Tibial artery (tissue), 4 donors: ENCODE measurements at regions not wholly inside any gene's neighbourhood (a gene's known extent, or its start where the extent isn't known, plus 50 kb on each side); places are given as distances from the start of the nearest gene placed in this dataset.

ENCODE experiments used
- DNase-seq, 2 donors: peaks; one replicate each; pipeline ENCODE4 v3.0.0-alpha.2; 2019
- H3K27ac ChIP-seq, 2 donors: fragments of 200-600 bp; sonication (generic) in 1 of 2; 1 replicate in 1 of 2; 2 replicates in 1 of 2; pipeline ENCODE4 v1.5.1; 2018 to 2019; ENCODE audit warnings: mild to moderate bottlenecking in 1 of 2
- H3K27me3 ChIP-seq, 2 donors: fragments of 200-600 bp; sonication (generic) in 1 of 2; one replicate each; pipeline versions ENCODE4 v1.5.1 to v1.6.0; 2016 to 2019
- H3K36me3 ChIP-seq, 3 donors: fragments of 200-600 bp; sonication (generic) in 2 of 3; one replicate each; pipeline ENCODE4 v1.5.1; 2016 to 2019; ENCODE audit warnings: mild to moderate bottlenecking in 2 of 3
- H3K4me1 ChIP-seq, 4 donors: fragments of 200-600 bp; sonication (generic) in 2 of 4; 1 replicate in 3 of 4; 2 replicates in 1 of 4; pipeline ENCODE4 v1.5.1; 2016 to 2019
- H3K4me3 ChIP-seq, 2 donors: fragments of 200-600 bp; sonication (generic) in 1 of 2; 1 replicate in 1 of 2; 2 replicates in 1 of 2; pipeline ENCODE4 v1.5.1; 2018 to 2019; ENCODE audit warnings: mild to moderate bottlenecking in 2 of 2
- H3K9me3 ChIP-seq, 3 donors: fragments of 200-600 bp; sonication (generic) in 1 of 3; one replicate each; pipeline ENCODE4 v1.5.1; 2016 to 2019
- intact Hi-C: fragments of 100-400 bp; cut with DNase I; formaldehyde crosslinking; loops from one replicate; pipeline ENCODE4 v1.15.0; 2023; ENCODE audit warnings: low total_unique reads
- TF ChIP-seq, protein P1 (sequence below), 2 experiments: fragments of 200-600 bp in 1 of 2; fragments of 450-650 bp in 1 of 2; IDR thresholded peaks; one replicate each; pipeline ENCODE4 v1.5.1; 2017 to 2019; ENCODE audit warnings: antibody characterized with exemption in 2 of 2, mild to moderate bottlenecking in 1 of 2, moderate library complexity in 1 of 2

- DNase-seq: no peak
- no peaks in the 10 kb centered on the region for H3K9me3 ChIP-seq
- no peaks in the 10 kb centered on the region for H3K36me3 ChIP-seq
- no peaks in the 10 kb centered on the region for H3K27me3 ChIP-seq
- H3K4me3 ChIP-seq: no peak overlapping the region
- H3K27ac ChIP-seq: no peak overlapping the region
- H3K4me1 ChIP-seq: no peaks in the 10 kb centered on the region
- intact Hi-C loops: no loop called here
- TF ChIP-seq, protein P1, sequence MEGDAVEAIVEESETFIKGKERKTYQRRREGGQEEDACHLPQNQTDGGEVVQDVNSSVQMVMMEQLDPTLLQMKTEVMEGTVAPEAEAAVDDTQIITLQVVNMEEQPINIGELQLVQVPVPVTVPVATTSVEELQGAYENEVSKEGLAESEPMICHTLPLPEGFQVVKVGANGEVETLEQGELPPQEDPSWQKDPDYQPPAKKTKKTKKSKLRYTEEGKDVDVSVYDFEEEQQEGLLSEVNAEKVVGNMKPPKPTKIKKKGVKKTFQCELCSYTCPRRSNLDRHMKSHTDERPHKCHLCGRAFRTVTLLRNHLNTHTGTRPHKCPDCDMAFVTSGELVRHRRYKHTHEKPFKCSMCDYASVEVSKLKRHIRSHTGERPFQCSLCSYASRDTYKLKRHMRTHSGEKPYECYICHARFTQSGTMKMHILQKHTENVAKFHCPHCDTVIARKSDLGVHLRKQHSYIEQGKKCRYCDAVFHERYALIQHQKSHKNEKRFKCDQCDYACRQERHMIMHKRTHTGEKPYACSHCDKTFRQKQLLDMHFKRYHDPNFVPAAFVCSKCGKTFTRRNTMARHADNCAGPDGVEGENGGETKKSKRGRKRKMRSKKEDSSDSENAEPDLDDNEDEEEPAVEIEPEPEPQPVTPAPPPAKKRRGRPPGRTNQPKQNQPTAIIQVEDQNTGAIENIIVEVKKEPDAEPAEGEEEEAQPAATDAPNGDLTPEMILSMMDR (IDR thresholded peaks at IDR 0.05): no peak
These were observed 244.7 kb upstream of the WSB1 start for GRCh38 chr17:27049104-27049784.

DNA sequence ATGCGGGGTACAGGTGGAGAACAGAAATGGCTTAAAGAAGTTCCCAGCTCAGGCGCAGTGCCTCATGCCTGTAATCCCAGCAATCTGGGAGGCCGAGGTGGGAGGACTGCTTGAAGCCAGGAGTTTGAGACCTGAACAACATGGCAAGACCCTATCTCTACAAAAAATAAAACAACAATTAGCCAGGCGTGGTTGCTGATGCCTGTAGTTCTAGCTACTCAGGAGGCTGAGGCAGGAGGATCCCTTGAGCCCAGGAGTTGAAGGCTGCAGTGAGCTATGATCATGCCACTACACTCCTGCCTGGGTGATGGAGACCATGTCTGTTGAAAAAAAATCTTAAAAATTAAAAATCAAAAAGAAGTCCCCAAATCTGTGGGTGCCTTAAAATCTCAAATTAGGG, 228.3 kb upstream of the WSB1 start:
- intact Hi-C loops: no loop called here
- DNase-seq: no peak

DNA sequence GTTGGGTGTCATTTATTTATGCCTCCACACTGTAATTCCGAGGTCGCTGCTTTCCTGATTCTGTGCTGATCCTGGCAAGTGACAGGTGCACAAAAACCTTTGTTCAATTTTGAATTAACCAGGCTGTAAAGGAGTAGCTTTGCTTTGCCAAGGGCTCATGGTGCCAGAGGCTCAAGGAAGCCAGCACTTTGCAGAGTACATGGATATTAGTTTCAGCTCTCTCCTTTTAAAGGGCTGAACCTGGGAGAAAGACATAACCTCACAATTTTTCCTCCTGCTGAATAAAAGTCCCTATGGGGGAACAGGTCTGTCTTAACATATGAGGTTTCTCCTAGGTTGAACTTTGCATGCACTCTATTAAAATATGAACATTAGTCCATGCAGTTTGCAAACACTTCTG, 227.6 kb upstream of the WSB1 start:
- Histone ChIP-seq H3K9me3 (no peaks in the 10 kb centered on the region), H3K4me3 (no peak overlapping the region)
- intact Hi-C loops: no loop called here

More for the DNA sequence above, 228.3 kb upstream of the WSB1 start:
- H3K4me1 ChIP-seq: no peaks in the 10 kb centered on the region
- H3K9me3 ChIP-seq: no peaks in the 10 kb centered on the region
- no peak overlapping the region for H3K4me3 ChIP-seq
- TF ChIP-seq, protein P1 (IDR thresholded peaks at IDR 0.05): no peak
- H3K27ac ChIP-seq: no peak overlapping the region
- H3K36me3 ChIP-seq: no peaks in the 10 kb centered on the region
- H3K27me3 ChIP-seq: no peaks in the 10 kb centered on the region

GRCh38 chr17:27069842-27070508, 223.9 kb upstream of the WSB1 start:
- Histone ChIP-seq H3K27me3 (no peaks in the 10 kb centered on the region), H3K9me3 (no peaks in the 10 kb centered on the region), H3K36me3 (no peaks in the 10 kb centered on the region), H3K27ac (no peak overlapping the region), H3K4me3 (no peak overlapping the region), H3K4me1 (no peaks in the 10 kb centered on the region)
- DNase-seq: no peak
- TF ChIP-seq, protein P1 (IDR thresholded peaks at IDR 0.05): no peak
- intact Hi-C loops: no loop called here

More for the DNA sequence above, 227.6 kb upstream of the WSB1 start:
- Histone ChIP-seq H3K27me3 (no peaks in the 10 kb centered on the region), H3K36me3 (no peaks in the 10 kb centered on the region), H3K4me1 (no peaks in the 10 kb centered on the region), H3K27ac (no peak overlapping the region)
- no peak for DNase-seq
- TF ChIP-seq, protein P1 (IDR thresholded peaks at IDR 0.05): no peak

- H3K4me3 ChIP-seq: no peak overlapping the region
- no peaks in the 10 kb centered on the region for H3K36me3 ChIP-seq
- DNase-seq: no peak
- TF ChIP-seq, protein P1 (IDR thresholded peaks at IDR 0.05): no peak
- H3K9me3 ChIP-seq: no peaks in the 10 kb centered on the region
- no peaks in the 10 kb centered on the region for H3K4me1 ChIP-seq
- no peaks in the 10 kb centered on the region for H3K27me3 ChIP-seq
- intact Hi-C loops: no loop called here
- H3K27ac ChIP-seq: no peak overlapping the region
These were observed 223.1 kb upstream of the WSB1 start for GRCh38 chr17:27070836-27071235.
